ENCODE measurements at regions not wholly inside any gene's neighbourhood (a gene's known extent, or its start where the extent isn't known, plus 50 kb on each side); places are given as distances from the start of the nearest gene placed in this dataset.

- no peak for DNase-seq (ENCODE audit: low read depth in 2 of 2)
These were observed 220.6 kb upstream of the LYZL1 start for GRCh38 chr10:29068302-29068701.

GRCh38 chr10:29068966-29069365 lies 219.9 kb upstream of the LYZL1 start:
- DNase-seq (ENCODE audit: low read depth in 2 of 2), result no peak

GRCh38 chr10:29069941-29070340 lies 218.9 kb upstream of the LYZL1 start:
- no peak for DNase-seq (ENCODE audit: low read depth in 2 of 2)

GRCh38 chr10:29078919-29079318 lies 210.0 kb upstream of the LYZL1 start:
- no peak for DNase-seq (ENCODE audit: low read depth in 2 of 2)

- DNase-seq (ENCODE audit: low read depth in 2 of 2), result no peak
These were observed 207.6 kb upstream of the LYZL1 start for GRCh38 chr10:29081231-29081630.

GRCh38 chr10:29081951-29082685 lies 206.8 kb upstream of the LYZL1 start:
- DNase-seq (ENCODE audit: low read depth in 2 of 2), result no peak

GRCh38 chr10:29083096-29083495 lies 205.8 kb upstream of the LYZL1 start:
- no peak for DNase-seq (ENCODE audit: low read depth in 2 of 2)

- DNase-seq (ENCODE audit: low read depth in 2 of 2), result no peak
These were observed 204.1 kb upstream of the LYZL1 start for GRCh38 chr10:29084681-29085307.

- no peak for DNase-seq (ENCODE audit: low read depth in 2 of 2)
These were observed 199.8 kb upstream of the LYZL1 start for GRCh38 chr10:29089091-29089490.

GRCh38 chr10:29096303-29096824 lies 192.5 kb upstream of the LYZL1 start:
- no peak for DNase-seq (ENCODE audit: low read depth in 2 of 2)

- no peak for DNase-seq (ENCODE audit: low read depth in 2 of 2)
These were observed 190.4 kb upstream of the LYZL1 start for GRCh38 chr10:29098423-29098822.

- no peak for DNase-seq (ENCODE audit: low read depth in 2 of 2)
These were observed 189.9 kb upstream of the LYZL1 start for GRCh38 chr10:29099001-29099400.

GRCh38 chr10:29099415-29099814 lies 189.5 kb upstream of the LYZL1 start:
- DNase-seq (ENCODE audit: low read depth in 2 of 2), result no peak

GRCh38 chr10:29100505-29100904 lies 188.4 kb upstream of the LYZL1 start:
- no peak for DNase-seq (ENCODE audit: low read depth in 2 of 2)

- DNase-seq (ENCODE audit: low read depth in 2 of 2), result no peak
These were observed 186.6 kb upstream of the LYZL1 start for GRCh38 chr10:29102233-29102632.

GRCh38 chr10:29102636-29103035 lies 186.2 kb upstream of the LYZL1 start:
- DNase-seq (ENCODE audit: low read depth in 2 of 2), result no peak

GRCh38 chr10:29104661-29105399 lies 184.0 kb upstream of the LYZL1 start:
- DNase-seq (ENCODE audit: low read depth in 2 of 2), result no peak

GRCh38 chr10:29105516-29106215 lies 183.2 kb upstream of the LYZL1 start:
- DNase-seq (ENCODE audit: low read depth in 2 of 2), result no peak

- DNase-seq (ENCODE audit: low read depth in 2 of 2), result no peak
These were observed 182.6 kb upstream of the LYZL1 start for GRCh38 chr10:29106287-29106686.

GRCh38 chr10:29107866-29108498 lies 180.9 kb upstream of the LYZL1 start:
- no peak for DNase-seq (ENCODE audit: low read depth in 2 of 2)
